Fibroblast of skin of right biceps (primary cell): ENCODE measurements at regions not wholly inside any gene's neighbourhood (a gene's known extent, or its start where the extent isn't known, plus 50 kb on each side); places are given as distances from the start of the nearest gene placed in this dataset.

Experiments
- DNase-seq: peaks from one replicate; pipeline ENCODE4 v3.0.0-alpha.2; 2013

DNA sequence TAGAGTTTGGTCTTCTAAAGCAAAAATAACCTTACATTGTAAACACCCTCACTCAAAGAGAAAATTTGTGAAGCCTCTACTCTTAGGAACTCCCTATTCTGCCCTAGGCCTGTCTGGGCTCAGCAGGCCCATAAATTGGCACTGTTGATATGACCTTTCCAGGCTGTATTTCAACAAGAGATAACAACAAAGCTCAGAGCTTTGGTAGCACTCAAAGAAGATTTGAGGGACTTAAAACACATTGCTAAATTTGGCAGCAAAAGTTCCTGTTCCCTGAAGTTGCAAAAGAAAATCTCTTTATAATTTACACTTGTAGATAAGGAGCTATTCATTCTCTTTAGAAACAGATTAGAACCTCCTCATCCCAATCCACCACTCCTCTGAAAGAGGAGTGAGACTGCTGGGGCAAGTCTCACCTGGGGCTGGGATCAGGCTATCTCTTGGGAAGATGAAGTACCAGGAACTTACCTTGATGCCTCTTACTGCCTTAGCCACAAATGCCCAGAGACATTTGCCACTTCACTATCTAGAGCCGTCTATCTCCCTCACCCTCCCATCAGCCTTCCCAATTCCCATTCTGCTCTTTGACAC is 110.4 kb upstream of the AKIP1 start:
- no peak for DNase-seq

DNA sequence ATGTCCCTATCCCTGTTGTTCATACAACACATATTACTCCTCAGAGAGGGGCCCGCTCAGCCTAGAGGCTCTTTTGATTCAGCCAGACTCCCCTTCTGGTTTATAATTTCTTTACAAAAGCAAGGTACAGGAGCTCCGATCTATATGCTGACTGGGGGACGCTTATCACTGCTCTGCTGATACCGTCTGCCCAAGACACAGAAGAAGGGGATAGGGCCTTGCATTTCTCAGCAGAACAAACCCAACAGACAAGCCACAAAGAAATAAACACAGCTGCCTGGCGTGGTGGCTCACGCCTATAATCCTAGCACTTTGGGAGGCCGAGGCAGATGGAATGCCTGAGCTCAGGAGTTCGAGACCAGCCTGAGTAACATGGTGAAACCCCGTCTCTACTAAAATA is 109.9 kb upstream of the AKIP1 start:
- DNase-seq = no peak

DNA sequence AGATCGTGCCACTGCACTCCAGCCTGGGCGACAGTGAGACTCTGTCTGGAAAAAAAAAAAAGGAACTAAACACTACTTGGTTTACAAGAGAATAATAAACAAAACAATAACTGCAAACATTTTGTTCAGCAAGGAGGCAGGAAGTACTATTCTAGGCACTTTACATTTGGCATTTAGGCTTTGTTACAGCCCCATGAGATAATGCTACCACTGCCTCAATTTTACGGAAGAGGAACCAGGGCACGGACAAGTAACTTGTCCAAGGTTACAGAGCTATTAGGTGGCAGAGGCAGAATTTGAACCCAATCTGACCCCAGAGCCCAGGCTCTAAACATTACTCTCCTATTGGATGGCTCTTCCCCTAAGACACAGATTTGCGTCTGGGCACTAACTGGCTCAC is 108.7 kb upstream of the AKIP1 start:
- DNase-seq = no peak

DNA sequence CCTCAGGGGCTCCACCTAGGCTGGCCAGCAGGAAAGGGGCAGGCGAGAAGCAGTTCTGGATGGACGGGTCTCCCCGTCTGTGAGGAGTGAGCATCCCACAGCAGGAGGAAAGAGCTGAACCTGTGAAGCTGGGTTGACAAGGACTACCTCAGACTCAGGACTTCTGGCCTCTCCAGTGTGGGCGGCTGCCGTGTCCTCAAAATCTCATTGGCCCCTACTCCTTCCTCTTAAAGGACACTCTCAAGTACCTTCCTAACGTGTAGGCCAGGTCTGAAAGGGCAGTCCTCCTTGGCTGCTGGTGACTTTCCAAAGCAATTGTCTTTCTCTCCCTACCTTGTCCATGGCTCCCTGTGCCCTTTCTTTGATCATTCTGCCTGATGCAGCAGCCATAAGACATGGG is 107.0 kb upstream of the AKIP1 start:
- no peak for DNase-seq

DNA sequence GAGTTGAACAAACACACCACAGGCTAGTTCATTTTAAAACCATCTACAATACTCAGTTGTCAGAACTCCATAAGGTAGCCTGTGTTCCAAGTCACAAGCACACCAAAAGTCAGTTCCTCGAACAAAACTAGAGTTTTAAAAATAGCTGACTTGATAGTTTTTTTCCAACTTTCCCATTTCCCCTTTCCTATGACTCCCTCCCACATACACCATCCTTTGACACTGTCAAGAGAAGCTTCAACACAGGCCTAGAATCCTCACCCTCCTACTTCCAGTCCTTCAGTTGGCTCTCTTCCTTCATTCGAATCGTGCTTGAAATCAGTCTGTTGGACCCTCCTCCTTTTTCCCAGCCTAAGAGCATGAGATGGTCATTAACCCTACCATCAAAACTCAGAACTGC is 105.7 kb upstream of the AKIP1 start:
- no peak for DNase-seq

DNA sequence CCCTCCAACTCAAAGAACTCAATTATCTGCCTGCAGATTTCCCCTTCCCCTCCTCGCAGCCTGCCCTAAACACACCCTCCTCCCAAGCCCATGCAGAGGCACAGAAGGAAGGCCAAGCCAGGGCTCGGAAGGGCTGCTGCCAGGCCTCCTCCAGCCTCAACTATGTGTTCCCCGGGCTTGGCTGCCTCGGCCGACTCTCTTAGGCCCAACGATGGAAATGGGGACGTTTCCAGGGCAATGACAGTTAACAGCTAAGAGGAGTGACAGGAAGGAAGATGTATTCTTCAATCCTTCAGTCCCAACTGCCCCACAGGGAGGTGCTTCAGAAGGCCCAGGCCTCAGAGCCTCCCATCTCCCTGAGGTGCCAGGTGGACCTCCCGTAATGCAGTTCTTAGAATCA is 104.0 kb upstream of the AKIP1 start:
- no peak for DNase-seq

DNA sequence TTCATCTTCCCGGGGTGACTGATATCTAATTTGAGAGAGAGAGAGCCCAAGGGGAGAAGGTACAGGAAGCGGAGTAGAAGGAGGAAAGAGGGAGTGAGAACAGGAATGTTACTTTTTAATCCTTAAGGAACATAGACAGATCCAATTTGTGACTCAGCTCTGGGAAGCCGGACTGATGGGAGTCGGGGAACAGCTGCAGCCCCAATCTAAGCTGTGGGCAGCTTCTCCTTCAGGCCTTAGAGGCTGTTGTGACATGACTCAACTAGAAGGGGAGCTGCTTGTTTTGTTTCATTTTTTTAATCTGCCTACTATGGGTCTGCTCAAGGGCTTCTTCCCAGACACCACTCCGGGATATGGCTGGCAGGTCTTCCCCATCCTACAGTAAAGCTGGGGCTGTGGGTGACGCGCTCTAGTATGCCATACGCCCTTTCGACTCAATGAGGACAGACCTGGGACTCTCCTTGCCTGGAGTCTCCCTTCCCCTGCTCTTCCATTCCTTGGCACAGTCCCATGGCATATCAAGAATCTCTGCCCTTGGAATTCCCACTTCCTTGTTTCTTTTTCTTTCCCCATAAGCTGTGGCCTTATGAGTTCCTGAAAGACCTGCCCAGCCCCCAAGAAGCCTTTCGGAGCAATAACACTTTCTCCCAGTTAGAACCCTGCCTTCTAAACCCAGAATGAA is 103.3 kb upstream of the AKIP1 start:
- peak; percentile 92 for DNase-seq

DNA sequence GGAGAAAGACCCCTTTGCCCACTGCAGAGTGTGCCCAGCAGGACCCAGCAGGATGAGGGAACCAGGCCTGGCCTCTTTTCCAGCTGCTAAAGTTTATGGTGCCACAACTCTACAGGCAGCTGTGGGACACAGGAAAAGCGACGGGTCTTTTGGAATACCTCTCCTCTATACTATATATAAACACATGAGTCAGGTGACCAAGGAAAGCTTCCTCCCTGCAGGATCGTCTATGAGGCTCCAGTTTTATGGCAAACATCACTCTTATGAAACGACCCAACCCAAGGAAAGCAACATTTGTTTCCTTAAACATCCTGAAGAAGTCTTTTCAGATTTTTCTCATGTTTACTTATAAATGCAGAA is 102.8 kb upstream of the AKIP1 start:
- DNase-seq = peak; percentile 44

DNA sequence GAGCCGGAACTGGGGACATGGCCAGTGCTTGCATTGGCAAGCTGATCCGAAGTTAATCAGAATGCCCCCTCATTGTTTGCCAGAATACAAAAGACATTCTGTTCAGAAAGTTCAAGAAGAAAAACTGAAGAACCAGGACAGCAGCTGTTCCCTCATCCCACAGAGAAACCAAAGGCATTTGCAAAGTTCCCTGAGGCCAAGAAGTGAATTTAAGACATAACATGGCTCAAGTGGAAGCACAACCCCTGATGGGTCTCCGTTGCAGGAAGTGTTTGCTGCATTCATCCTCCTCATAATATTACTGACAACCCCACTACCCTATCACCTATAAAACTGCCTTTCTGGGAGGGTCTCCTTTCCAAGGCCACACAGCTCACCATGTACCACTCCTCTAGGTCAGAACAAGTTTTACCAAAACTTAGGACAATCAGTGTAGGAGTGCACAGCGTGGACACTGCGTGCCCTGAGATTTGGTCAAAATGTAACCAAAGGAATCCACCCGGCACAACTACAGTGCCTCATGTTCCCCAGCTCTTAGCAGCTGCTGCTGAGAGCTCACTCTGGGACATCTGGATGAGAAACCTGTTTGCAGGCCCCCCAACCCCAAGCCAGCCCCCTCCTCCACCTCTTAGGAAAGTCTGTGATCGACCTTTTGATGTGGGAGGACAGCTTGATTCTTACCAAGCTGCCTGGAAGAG is 101.6 kb upstream of the AKIP1 start:
- DNase-seq = no peak

DNA sequence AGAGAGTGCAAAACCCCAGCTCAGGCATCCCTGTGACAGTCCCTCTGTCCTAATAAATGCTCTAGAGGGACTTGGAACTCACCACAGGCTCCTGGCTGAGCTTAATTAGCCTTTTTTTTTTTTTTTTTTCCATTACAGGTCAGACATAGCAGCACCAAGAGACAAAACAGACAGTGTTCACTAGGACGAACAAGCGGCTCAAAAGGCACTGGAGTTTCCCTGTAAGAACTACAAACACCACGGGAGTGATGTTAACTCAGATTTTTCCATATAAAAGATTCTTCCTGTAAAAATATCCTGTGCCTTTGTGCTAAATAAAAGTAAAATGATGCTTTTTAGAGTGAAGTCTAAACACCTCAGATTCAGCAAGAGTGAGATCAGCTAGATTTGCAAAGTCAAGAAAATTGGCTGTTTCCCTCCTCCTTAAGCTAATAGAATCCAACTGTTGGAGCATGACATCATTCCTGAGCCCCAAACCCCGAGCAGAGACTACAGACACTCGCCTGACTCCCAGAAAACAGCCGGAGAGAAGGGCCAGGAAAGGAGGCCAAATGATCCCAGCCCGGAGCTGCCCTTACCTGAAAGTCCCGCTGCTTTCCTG is 101.0 kb upstream of the AKIP1 start:
- DNase-seq = peak; percentile 48

DNA sequence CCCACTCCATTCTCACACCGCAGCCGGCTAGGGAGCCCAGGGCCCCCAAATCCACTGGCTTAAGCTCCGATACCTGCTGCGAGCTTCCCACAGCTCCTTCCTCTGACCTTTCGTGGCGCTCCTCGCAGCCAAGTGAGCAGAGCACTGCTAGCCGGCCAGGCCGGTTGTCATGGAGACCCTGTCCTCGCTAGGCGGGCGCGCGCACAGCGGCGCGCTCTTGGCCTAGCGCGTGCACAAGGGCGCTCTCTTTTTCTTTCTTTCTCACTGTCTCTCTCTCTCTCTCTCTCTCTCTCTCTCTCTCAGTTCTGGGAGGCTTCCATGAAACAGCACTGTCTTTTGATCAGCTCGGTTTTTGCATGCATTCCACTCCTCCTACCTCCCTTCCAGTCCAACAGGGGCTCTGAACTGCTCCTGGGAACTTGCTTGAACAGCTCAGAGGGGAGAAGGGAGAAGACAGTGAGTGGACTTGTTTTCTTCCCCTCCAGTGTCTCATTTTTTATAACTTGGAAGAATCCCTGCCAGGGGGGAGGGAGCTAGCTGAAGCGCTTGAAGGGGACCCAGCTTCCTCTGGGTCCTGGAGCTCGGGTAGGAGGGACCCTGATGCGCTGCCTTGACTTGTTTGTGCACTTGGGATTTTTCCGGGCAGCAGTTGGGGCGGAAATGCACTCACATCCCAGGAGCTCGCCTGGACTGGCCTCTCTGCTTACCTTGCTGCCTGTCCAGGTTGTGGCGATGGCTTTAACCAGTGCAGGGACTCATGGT is 100.3 kb upstream of the AKIP1 start:
- peak; percentile 86 for DNase-seq

DNA sequence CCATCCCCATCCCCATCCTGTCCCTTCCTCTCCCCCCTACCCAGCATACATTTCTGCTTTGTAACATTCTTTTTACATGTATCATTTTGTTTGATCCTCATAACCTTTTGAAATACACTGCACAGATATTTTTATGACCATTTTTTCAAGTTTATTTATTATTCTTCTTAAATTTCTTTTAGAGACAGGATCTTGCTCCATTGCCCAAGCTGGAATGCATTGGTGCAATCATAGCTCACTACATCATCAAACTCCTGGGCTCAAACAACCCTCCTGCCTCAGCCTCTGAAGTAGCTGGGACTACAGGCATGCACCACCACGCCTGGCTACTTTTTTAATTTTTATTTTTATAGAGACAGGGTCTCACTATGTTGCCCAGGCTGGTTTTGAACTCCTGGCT is 99.4 kb upstream of the AKIP1 start:
- DNase-seq = peak; percentile 66

DNA sequence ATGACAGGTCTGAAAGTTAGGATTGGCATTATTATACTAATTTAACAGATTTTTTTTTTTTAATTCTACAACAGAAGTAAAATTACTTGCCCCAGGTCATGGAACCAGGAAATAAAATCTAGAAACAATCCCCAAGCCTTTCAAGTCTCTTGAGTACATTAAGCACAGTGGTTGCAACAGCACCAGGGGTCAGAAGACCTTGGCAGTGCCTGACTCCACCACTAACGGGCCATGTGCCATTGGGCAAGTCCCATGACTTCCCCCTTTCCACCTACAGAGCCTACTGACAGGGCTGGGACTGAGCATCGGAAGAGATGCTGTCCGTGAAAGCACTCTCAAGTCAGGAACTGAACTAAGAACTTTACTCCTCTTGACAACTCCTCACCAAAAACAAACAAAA is 98.6 kb upstream of the AKIP1 start:
- no peak for DNase-seq

DNA sequence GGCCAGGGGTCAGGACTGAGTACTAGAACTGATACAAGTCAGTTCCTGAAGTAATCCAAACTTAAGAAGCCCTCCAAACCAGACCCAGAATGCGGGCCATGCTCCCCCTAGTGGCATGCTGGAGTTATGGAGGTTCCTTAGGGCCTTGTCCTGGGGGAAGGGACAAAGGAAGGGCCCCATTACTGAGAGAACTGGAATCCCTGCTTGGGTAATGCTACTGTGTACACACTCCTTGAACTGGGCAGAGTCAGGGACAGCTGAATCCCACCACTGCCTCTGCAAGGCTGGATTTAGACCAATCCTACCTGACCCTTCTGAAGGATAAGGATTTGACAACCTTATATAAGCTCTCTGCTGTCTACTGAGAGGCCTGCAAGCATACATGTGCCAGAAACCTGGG is 97.3 kb upstream of the AKIP1 start:
- peak; percentile 90 for DNase-seq

DNA sequence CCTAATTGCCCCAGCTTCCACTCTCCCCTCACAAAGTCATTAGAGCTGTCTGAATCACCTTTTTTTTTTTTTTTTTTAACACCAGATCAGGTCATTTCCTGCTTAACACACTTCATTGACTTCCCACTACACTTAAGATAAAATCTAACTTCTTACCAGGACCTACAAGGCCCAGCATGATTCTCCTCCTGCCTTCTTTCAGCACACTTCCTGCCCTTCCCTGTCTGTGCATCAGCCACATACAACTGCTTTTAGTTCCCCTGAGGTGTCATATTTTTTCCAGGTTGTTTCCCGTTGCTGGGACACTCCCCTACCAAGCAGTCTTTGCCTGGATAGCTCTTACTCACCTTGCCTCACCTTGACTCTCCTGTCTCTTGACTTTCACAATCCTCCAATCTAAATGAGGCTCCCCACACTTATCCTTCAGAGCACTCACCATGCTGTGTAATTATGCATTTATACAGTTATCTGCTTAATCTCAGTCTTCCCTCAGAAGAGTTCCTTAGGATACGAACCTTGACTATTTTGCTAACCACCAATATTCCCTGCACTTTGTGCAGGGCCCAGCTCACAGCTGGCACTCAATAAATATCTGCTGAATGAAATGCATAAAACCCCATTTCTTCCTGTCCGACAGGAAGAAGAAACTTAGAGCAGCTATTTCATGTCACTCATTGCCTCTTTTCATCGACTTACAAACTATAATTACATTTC is 96.6 kb upstream of the AKIP1 start:
- DNase-seq = peak; percentile 49

DNA sequence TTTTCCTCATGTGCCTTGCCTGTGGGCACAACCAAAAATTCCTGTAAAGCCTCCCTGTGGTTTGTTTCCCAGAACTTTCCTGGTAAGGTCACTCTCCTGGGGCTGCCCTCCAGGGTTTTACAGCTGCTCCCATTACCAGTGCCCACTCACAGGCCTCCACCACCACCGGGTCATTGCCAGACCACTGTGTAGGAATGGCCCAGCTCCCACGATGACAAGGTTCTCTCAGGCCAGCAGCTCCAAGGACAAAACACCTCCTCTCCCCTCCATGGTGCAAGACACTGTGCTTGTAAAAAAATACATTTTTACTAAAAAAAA is 96.1 kb upstream of the AKIP1 start:
- no peak for DNase-seq

DNA sequence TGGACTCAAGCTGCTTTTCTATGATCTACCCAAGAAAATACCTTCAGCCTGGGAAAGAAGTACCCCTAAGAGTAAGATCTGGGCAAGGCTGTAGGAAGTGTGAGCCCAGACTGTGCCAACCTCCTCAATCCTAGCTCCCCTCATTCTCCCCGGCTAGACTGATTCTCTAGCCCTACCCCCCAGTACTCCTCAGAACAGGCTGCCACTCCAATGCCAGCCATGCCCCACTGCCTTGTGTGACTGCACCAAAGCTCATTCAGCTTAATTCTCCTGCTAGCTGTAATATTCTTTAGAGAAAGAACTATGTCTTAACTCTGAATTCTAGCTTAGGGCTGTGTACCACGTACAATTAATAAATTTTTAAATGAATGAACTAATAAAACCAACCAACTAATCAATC is 92.6 kb upstream of the AKIP1 start:
- DNase-seq = no peak

DNA sequence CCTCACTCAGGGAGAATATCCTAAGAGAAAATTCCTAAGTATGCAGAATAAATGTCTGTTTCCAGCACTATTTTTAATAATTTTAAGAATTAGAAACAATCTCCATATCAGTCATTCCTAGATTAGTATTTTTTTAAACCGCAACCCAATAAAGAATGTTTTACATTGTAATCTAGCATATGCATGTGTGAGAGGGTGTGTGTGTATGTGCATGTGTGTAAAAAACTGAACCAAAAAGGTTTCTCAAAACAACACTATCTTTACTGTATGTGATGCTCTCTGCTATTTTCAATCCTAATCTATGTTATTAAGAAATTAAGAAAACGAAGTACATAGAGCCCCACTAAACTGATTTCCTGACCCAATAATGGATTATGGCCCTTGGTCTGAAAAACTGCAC is 90.6 kb upstream of the AKIP1 start:
- DNase-seq = no peak

DNA sequence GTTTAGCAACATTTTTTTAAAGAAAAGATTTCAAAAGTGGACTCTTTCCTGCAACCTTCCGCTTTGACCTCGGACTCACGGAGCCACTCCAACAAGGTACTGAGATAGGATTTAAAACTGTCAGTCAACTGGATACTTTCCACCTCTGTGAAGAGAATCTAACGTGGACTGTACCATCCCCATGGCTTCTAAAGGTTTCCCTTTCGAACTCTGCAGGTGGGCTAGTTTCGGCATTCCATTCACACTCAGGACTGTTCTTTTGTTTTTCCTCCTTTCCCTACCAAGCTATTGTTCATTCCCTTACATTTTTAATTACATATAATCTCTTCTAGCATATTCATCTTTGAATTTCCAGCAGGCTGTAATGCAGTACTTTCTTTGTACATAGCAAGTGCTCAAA is 88.5 kb upstream of the AKIP1 start:
- no peak for DNase-seq

DNA sequence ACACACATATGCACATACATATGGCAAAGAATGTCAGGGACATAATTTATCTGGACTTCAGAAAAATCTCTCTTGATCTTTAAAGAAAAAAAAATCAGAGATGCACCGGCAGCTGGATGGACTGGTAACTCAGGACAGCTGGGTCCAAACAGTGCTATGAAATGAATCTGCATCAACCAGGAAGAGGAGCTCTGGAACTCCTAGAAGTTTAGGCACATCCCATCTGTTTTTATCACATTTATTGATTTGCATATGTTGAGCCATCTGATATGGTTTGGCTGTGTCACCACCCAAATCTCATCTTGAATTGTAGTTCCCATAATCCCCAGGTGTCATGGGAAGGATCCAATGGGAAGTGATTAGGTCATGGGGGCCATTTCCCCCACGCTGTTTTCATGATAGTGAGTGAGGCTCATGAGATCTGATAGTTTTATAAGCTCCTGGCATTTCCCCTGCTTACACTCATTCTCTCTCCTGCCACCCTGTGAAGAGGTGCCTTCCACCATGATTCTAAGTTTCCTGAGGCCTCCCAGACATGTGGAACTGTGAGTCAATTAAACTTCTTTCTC is 87.7 kb upstream of the AKIP1 start:
- no peak for DNase-seq

DNA sequence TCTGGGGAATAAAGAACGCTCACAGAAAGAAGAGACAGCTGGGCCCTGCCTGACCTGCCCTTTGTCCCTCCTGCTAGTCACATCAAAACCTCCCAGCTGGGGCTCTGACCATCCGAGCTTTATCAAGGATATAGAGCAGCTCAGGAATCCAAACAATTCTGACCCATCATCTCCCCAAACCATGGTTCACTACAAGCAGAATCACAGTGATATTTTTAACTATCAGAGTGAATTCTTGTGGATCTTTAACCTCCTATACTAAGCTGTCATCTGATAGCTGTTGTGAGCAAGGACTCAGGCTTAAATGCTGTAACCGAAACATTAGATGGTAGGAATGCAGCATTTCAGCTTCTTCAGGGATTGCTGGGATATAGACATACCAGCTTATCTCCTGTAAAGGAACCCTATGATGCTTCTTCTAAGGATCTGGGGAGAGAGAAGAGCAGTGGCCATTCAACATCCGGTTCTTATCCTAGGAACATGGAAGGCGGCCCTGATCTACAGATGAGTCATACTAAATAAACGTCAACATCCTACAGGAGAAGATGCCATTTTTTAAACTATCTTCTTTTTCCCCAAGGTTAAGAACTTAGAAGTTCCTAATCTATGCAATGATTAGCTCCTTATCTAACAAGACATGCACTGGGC is 84.7 kb upstream of the AKIP1 start:
- DNase-seq = peak; percentile 83

DNA sequence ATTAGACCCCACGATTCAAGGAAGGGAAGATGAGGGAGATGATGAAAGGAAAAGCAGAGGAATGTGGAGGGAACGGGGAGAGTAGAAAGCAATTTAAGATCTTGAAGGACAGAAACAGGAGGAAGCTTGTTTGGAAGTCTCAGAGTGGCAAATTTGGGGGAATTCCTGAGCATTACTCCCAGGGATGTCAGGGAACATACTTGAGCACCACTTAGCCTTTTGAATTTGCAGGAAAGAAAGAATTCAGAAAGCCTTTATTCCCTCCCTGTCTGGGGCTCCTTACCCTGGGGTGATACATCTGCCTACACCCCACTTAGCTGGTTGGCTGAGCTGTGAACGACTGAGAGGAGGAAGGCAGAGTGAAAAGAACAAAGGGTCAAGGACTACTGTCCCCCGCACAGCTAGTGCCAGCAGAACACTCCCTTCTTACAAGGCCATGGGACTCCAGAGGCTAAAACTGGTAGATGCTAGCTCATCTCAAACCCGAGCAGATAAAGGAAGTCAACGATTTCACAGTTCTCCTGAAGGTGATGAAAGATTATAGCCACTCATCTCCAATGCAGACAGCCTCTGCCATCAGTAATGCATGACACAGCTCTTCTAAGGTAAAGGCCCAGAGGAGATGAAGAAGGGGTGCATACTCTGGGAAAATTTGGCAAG is 84.0 kb upstream of the AKIP1 start:
- no peak for DNase-seq
